ENCODE measurements at regions not wholly inside any gene's neighbourhood (a gene's known extent, or its start where the extent isn't known, plus 50 kb on each side); places are given as distances from the start of the nearest gene placed in this dataset.

DNA sequence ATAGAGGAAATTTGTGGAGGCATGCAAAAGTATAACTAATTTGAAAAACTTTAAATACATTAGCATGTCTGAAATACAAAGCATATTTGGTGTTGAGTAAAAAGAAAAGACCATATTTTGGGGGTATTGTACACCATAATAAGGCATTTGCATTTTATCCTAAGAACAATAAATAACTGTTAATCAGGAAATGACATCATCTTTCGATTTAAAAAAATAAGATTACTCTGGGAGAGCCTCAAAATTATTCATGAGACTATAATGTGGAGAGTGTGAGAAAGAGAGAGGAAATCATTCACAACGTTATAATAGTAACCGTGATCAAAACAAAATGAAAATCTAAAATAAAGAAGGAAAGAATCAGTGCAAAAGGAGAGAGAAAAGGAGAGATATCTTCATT, 712.3 kb upstream of the POT1 start:
- TF ChIP-seq DEAF1 (CRISPR knock-in tag; IDR thresholded peaks at IDR 0.05), result no peak
- TF ChIP-seq MAFK (IDR thresholded peaks at IDR 0.05; ENCODE audit: low read length), result no peak
